GM12878 (cell line): ENCODE measurements at regions not wholly inside any gene's neighbourhood (a gene's known extent, or its start where the extent isn't known, plus 50 kb on each side); places are given as distances from the start of the nearest gene placed in this dataset.

Experiments
- POLR2A ChIP-seq: IDR thresholded peaks from 2 replicates; pipeline ENCODE4 v1.6.1; 2011; ENCODE audit warnings: low read depth, mild to moderate bottlenecking, low read length
- TF ChIP-seq, protein P1 (sequence below), 3 experiments: IDR thresholded peaks in 2 of 3; conservative IDR thresholded peaks in 1 of 3; 2 replicates each; pipeline ENCODE4 v1.5.1; 2011; ENCODE audit warnings: low read depth in 3 of 3, low read length in 3 of 3, mild to moderate bottlenecking in 3 of 3, control low read depth in 2 of 3, moderate library complexity in 2 of 3, inconsistent platforms in 1 of 3, mixed read lengths in 1 of 3; ENCODE audit not compliant: control insufficient read depth in 2 of 3, insufficient read depth in 1 of 3; ENCODE audit errors: extremely low read depth in 1 of 3

DNA sequence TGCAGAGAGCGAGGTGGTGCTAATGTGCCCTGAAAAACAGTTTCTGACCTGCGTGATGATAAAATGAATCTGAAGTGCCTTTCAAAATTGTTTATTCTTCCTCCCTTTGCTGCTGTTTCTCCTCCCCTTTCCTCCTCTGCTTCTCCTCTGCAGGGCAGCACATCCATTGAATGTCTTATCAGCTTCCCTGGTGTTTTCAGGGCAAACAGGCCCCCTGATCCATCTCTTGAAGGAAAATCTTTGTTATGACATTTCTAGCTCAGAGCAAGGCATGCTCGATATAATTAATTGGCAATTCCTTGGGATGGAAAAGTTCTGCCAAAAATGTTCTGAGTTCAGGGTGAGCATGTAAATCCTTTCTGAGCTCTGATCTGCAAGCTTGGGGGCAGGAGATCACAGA is 364.2 kb upstream of the ZNF32 start:
- TF ChIP-seq, protein P1, sequence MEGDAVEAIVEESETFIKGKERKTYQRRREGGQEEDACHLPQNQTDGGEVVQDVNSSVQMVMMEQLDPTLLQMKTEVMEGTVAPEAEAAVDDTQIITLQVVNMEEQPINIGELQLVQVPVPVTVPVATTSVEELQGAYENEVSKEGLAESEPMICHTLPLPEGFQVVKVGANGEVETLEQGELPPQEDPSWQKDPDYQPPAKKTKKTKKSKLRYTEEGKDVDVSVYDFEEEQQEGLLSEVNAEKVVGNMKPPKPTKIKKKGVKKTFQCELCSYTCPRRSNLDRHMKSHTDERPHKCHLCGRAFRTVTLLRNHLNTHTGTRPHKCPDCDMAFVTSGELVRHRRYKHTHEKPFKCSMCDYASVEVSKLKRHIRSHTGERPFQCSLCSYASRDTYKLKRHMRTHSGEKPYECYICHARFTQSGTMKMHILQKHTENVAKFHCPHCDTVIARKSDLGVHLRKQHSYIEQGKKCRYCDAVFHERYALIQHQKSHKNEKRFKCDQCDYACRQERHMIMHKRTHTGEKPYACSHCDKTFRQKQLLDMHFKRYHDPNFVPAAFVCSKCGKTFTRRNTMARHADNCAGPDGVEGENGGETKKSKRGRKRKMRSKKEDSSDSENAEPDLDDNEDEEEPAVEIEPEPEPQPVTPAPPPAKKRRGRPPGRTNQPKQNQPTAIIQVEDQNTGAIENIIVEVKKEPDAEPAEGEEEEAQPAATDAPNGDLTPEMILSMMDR (IDR thresholded peaks at IDR 0.05 in 2 of 3, conservative IDR thresholded peaks at IDR 0.05 in 1 of 3; ENCODE audit: control insufficient read depth in 2 of 3, extremely low read depth in 1 of 3, insufficient read depth in 1 of 3, low read depth in 3 of 3, low read length in 3 of 3): no peak
- TF ChIP-seq POLR2A: no peak
